A549 (cell line): ENCODE measurements at regions not wholly inside any gene's neighbourhood (a gene's known extent, or its start where the extent isn't known, plus 50 kb on each side); places are given as distances from the start of the nearest gene placed in this dataset.

Experiments used
- ATAC-seq, 2 experiments: fragments of 200-7000 bp in 1 of 2; fragments of >200 bp in 1 of 2; cut with Nextera tagmentation in 1 of 2; cut with Tn5 transposase in 1 of 2; 3 replicates each; pipeline versions ENCODE4 v1.8.0 to v1.9.1; 2018 to 2020; ENCODE audit warnings: mild to moderate bottlenecking in 1 of 2, moderate library complexity in 1 of 2
- CTCF ChIA-PET: fragments of 300-600 bp; sonication (Branson Sonifier 250); formaldehyde crosslinking; extraction: SDS; loops from one replicate; lab custom pipeline; 2021; ENCODE audit warnings: antibody characterized with exemption, inconsistent platforms; lab: Yijun Ruan, JAX
- POLR2A ChIA-PET: fragments of 350-600 bp; formaldehyde crosslinking; extraction: SDS; loops from one replicate; lab custom pipeline; 2021; ENCODE audit warnings: antibody characterized with exemption, inconsistent platforms; lab: Yijun Ruan, JAX
- DNase-seq, 2 experiments: peaks; one replicate each; pipeline versions ENCODE4 v3.0.0 to v3.0.0-alpha.2; 2011 to 2016; ENCODE audit warnings: low read depth in 1 of 2, low spot score in 1 of 2
- FAIRE-seq: peaks from 2 replicates; lab custom pipeline; 2011; peaks lifted over from hg19 to GRCh38; lab: Jason Lieb, UNC
- H3K27ac ChIP-seq, 2 experiments: fragments of >200 bp; sonication (Bioruptor Twin); formaldehyde crosslinking; 3 replicates each; pipeline ENCODE4 v1.5.1; 2016 to 2017
- H3K4me1 ChIP-seq: fragments of >200 bp; sonication (Bioruptor Twin); formaldehyde crosslinking; 3 replicates; pipeline ENCODE4 v1.6.1; 2016
- H3K4me2 ChIP-seq: fragments of >200 bp; sonication (Bioruptor Twin); formaldehyde crosslinking; 3 replicates; pipeline ENCODE4 v1.6.1; 2016
- H3K4me3 ChIP-seq: fragments of >200 bp; sonication (Bioruptor Twin); formaldehyde crosslinking; 3 replicates; pipeline ENCODE4 v1.5.1; 2016
- H3K9me3 ChIP-seq: fragments of >200 bp; sonication (Bioruptor Twin); formaldehyde crosslinking; 3 replicates; pipeline ENCODE4 v1.6.1; 2016
- BHLHE40 ChIP-seq: IDR thresholded peaks from 2 replicates; pipeline ENCODE4 v1.6.1; 2012; ENCODE audit warnings: low read depth, low read length, inconsistent platforms
- CBX8 ChIP-seq: fragments of 200-600 bp; sonication (generic); IDR thresholded peaks from 2 replicates; pipeline ENCODE4 v1.6.1; 2016
- CEBPB ChIP-seq, 2 experiments: fragments of >200 bp in 1 of 2; sonication (Bioruptor Twin) in 1 of 2; formaldehyde crosslinking in 1 of 2; IDR thresholded peaks; 2 replicates each; pipeline ENCODE4 v1.6.1; 2012 to 2016
- ESRRA ChIP-seq: fragments of 150-350 bp; IDR thresholded peaks from 2 replicates; pipeline ENCODE4 v1.6.1; 2014; ENCODE audit warnings: mild to moderate bottlenecking, low read length, borderline replicate concordance
- GATA3 ChIP-seq: IDR thresholded peaks from 2 replicates; pipeline ENCODE4 v1.6.1; 2012; ENCODE audit warnings: borderline replicate concordance
- HOXA7 ChIP-seq: fragments of 250-450 bp; sonication (Bioruptor Pico); IDR thresholded peaks from 2 replicates; pipeline ENCODE4 v1.5.0; 2020; ENCODE audit warnings: mild to moderate bottlenecking, moderate library complexity
- JUNB ChIP-seq: fragments of >200 bp; sonication (Bioruptor Twin); formaldehyde crosslinking; IDR thresholded peaks from 2 replicates; pipeline ENCODE4 v1.6.1; 2016
- KDM5A ChIP-seq: fragments of 200-600 bp; sonication (generic); IDR thresholded peaks from 2 replicates; pipeline ENCODE4 v1.6.1; 2016; ENCODE audit warnings: antibody characterized with exemption, mild to moderate bottlenecking
- MAFK ChIP-seq: fragments of 450-650 bp; IDR thresholded peaks from 2 replicates; pipeline ENCODE4 v1.6.1; 2014; ENCODE audit not compliant: partially characterized antibody
- MAZ ChIP-seq: fragments of 150-350 bp; IDR thresholded peaks from 2 replicates; pipeline ENCODE4 v1.6.1; 2014; ENCODE audit warnings: antibody characterized with exemption, low read depth, low read length, borderline replicate concordance
- NPAS2 ChIP-seq: fragments of 250-450 bp; sonication (Bioruptor Pico); IDR thresholded peaks from 2 replicates; pipeline ENCODE4 v1.8.0; 2022; ENCODE audit warnings: mild to moderate bottlenecking, moderate library complexity, borderline replicate concordance
- NR3C1 ChIP-seq: fragments of >200 bp; sonication (Bioruptor Twin); formaldehyde crosslinking; IDR thresholded peaks from 3 replicates; pipeline ENCODE4 v1.6.1; 2017
- POLR2A ChIP-seq: IDR thresholded peaks from 2 replicates; pipeline ENCODE4 v1.6.1; 2012; ENCODE audit warnings: mild to moderate bottlenecking, low read length
- POLR2AphosphoS2 ChIP-seq: conservative IDR thresholded peaks from 2 replicates; pipeline ENCODE4 v1.6.1; 2012; ENCODE audit warnings: low read length, improper control_type of control experiment, inconsistent platforms
- RAD21 ChIP-seq, 2 experiments: fragments of >200 bp in 1 of 2; sonication (Bioruptor Twin) in 1 of 2; formaldehyde crosslinking in 1 of 2; IDR thresholded peaks in 1 of 2; conservative IDR thresholded peaks in 1 of 2; 2 replicates in 1 of 2; 3 replicates in 1 of 2; pipeline ENCODE4 v1.6.1; 2012 to 2018; ENCODE audit warnings: inconsistent platforms in 1 of 2
- RARB ChIP-seq: fragments of 250-450 bp; sonication (Bioruptor Pico); IDR thresholded peaks from 2 replicates; pipeline ENCODE4 v1.8.0; 2021; ENCODE audit warnings: mild to moderate bottlenecking, moderate library complexity
- RNF2 ChIP-seq: fragments of 200-600 bp; sonication (generic); IDR thresholded peaks from 2 replicates; pipeline ENCODE4 v1.6.1; 2016; ENCODE audit warnings: low read depth, mild to moderate bottlenecking, antibody characterized with exemption, moderate library complexity, borderline replicate concordance
- SMC3 ChIP-seq: fragments of >200 bp; sonication (Bioruptor Twin); formaldehyde crosslinking; IDR thresholded peaks from 3 replicates; pipeline ENCODE4 v1.6.1; 2018; ENCODE audit warnings: inconsistent platforms
- TFCP2L1 ChIP-seq: fragments of 250-450 bp; sonication (Bioruptor Pico); IDR thresholded peaks from 2 replicates; pipeline ENCODE4 v1.5.0; 2021; ENCODE audit warnings: mild to moderate bottlenecking
- TP53 ChIP-seq: fragments of 250-450 bp; sonication (Bioruptor Pico); IDR thresholded peaks from 2 replicates; pipeline ENCODE4 v1.5.0; 2021; ENCODE audit warnings: mild to moderate bottlenecking, moderate library complexity
- ZC3H11A ChIP-seq: fragments of 450-650 bp; IDR thresholded peaks from 2 replicates; pipeline ENCODE4 v1.6.1; 2014; ENCODE audit warnings: antibody characterized with exemption, mild to moderate bottlenecking
- ZFP36 ChIP-seq: fragments of 450-650 bp; IDR thresholded peaks from 2 replicates; pipeline ENCODE4 v1.6.1; 2014; ENCODE audit warnings: borderline replicate concordance; ENCODE audit not compliant: partially characterized antibody
- ZNF302 ChIP-seq: fragments of 250-450 bp; sonication (Bioruptor Pico); IDR thresholded peaks from 2 replicates; pipeline ENCODE4 v1.9.0; 2021; ENCODE audit warnings: inconsistent platforms, mild to moderate bottlenecking, moderate library complexity
- WGBS: methylation state at CpG from one replicate; pipeline ENCODE4 v1.1.6; 2017; ENCODE audit errors: missing lambda C conversion rate; 5-methylcytosine and 5-hydroxymethylcytosine counted together
- TF ChIP-seq, protein P1 (sequence below): IDR thresholded peaks from 2 replicates; pipeline ENCODE4 v1.6.1; 2012
- TF ChIP-seq, protein P2 (sequence below): IDR thresholded peaks from 2 replicates; pipeline ENCODE4 v1.6.1; 2012
- TF ChIP-seq, protein P3 (sequence below): fragments of 150-350 bp; IDR thresholded peaks from 2 replicates; pipeline ENCODE4 v1.6.1; 2014; ENCODE audit warnings: low read depth, mild to moderate bottlenecking, low read length
- TF ChIP-seq, protein P4 (sequence below): fragments of >200 bp; sonication (Bioruptor Twin); formaldehyde crosslinking; IDR thresholded peaks from 3 replicates; pipeline ENCODE4 v1.6.1; 2016
- TF ChIP-seq, protein P5 (sequence below): fragments of >200 bp; sonication (Bioruptor Twin); formaldehyde crosslinking; IDR thresholded peaks from 3 replicates; pipeline ENCODE4 v1.5.1; 2016
- TF ChIP-seq, protein P6 (sequence below): fragments of 250-450 bp; sonication (Bioruptor Pico); IDR thresholded peaks from 2 replicates; pipeline ENCODE4 v1.5.0; 2021; ENCODE audit warnings: mild to moderate bottlenecking, moderate library complexity, borderline replicate concordance

DNA sequence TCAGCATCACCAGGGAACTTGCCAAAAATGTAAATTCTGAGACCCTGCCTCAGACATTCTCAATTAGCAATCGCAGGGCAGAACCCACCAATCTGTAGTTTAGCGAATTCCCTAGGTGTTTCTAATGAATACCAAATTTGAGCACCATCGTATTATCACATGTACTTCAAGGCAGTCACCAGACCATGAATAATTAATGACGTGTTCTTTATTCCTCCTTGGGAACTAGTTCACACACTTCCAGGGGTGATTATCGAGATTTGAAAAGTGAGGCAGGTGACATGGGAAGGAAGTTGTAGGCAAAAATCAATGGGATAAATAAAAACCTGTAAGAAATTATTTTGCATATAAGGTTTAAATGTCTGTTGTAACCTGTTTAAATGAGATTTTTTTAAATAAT is 102.5 kb upstream of the CRIM1 start:
- POLR2A ChIA-PET, result no interaction called here
- DNase-seq, result no peak
- Histone ChIP-seq H3K9me3 (no peaks in the 10 kb centered on the region), H3K4me3 (no peak overlapping the region), H3K27ac (no peak overlapping the region), H3K4me1 (no peaks in the 10 kb centered on the region), H3K4me2 (no peak overlapping the region)
- WGBS, result 44% methylated on average over 5 of the region's 5 CpGs
- FAIRE-seq, result no peak
- TF ChIP-seq HOXA7, result no peak
- TF ChIP-seq CBX8, result no peak
- TF ChIP-seq POLR2A, result no peak
- TF ChIP-seq, protein P1, sequence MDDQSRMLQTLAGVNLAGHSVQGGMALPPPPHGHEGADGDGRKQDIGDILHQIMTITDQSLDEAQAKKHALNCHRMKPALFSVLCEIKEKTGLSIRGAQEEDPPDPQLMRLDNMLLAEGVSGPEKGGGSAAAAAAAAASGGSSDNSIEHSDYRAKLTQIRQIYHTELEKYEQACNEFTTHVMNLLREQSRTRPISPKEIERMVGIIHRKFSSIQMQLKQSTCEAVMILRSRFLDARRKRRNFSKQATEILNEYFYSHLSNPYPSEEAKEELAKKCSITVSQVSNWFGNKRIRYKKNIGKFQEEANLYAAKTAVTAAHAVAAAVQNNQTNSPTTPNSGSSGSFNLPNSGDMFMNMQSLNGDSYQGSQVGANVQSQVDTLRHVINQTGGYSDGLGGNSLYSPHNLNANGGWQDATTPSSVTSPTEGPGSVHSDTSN, result no peak
- no peak for TF ChIP-seq RARB
- TF ChIP-seq TFCP2L1 (CRISPR knock-in tag), result no peak
- TF ChIP-seq, protein P2, sequence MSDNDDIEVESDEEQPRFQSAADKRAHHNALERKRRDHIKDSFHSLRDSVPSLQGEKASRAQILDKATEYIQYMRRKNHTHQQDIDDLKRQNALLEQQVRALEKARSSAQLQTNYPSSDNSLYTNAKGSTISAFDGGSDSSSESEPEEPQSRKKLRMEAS, result no peak
- no peak for TF ChIP-seq CEBPB (IDR thresholded peaks at IDR 0.05)
- no peak for TF ChIP-seq RNF2
- TF ChIP-seq, protein P3, sequence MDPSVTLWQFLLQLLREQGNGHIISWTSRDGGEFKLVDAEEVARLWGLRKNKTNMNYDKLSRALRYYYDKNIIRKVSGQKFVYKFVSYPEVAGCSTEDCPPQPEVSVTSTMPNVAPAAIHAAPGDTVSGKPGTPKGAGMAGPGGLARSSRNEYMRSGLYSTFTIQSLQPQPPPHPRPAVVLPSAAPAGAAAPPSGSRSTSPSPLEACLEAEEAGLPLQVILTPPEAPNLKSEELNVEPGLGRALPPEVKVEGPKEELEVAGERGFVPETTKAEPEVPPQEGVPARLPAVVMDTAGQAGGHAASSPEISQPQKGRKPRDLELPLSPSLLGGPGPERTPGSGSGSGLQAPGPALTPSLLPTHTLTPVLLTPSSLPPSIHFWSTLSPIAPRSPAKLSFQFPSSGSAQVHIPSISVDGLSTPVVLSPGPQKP, result no peak
- no peak for TF ChIP-seq ZNF302 (CRISPR knock-in tag)
- TF ChIP-seq ESRRA, result no peak
- no peak for TF ChIP-seq BHLHE40
- no peak for ATAC-seq
- CTCF ChIA-PET, result no interaction called here

DNA sequence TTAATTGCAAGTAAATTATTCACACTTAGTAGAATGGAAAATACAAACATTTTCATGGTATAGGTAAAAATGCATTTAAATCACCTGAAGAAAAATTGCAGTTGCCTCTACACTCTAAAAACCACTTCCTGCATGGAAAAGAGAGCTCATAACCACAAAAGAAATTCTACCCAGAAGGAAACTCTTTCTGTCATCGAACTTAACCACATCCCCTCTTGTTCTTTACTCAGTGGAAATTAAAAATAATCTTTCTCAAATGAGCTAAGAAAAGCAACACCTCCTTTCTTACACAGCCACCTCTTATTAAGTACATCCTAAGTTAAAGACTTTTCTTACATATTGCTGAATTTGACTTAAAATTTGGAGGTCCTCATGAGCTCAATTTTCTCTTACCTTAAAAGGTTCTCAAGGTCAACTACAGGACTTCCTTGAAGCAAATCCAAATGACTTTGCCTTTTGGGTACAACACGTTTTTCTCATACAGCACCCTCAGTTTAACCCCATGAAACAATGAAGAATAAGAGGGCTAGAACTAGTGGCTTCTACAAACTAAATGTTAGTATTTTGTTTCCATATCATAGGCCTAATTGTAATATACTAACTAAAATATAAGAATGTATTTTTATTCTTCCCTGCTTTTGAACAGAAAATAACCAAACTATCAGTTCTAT is 109.1 kb upstream of the CRIM1 start:
- no peak for TF ChIP-seq NR3C1
- no peak for ATAC-seq
- no peaks in the 10 kb centered on the region for H3K9me3 ChIP-seq
- no peak overlapping the region for H3K4me3 ChIP-seq
- no peak overlapping the region for H3K4me2 ChIP-seq
- WGBS, result 3% methylated on average over 2 of the region's 2 CpGs
- no peaks in the 10 kb centered on the region for H3K4me1 ChIP-seq
- no peak for FAIRE-seq
- POLR2A ChIA-PET, result no interaction called here
- CTCF ChIA-PET, result no interaction called here
- H3K27ac ChIP-seq, result no peak overlapping the region
- DNase-seq, result no peak

DNA sequence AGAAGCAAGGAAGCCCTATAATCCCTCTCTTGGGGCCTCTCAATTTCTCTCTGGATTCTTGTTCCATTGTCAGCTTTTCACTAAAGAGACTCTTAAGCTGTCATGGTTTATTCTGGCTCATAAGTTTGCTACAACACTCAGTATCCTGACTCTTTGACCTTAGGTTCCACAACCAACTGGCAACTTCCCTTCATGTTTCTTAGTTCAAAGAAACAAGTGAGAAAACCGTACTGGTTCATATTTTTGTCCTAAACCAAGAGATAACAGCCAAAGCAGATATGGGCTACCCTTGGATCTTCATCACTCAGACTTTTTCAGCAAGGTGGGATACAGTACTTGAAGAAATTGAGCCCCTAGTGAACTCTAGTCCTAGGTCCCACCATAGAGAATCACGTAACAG is 109.9 kb upstream of the CRIM1 start:
- H3K9me3 ChIP-seq, result no peaks in the 10 kb centered on the region
- no peak overlapping the region for H3K4me3 ChIP-seq
- ChIA-PET CTCF (no interaction called here), POLR2A (no interaction called here)
- 11% methylated on average over 2 of the region's 2 CpGs for WGBS
- H3K27ac ChIP-seq, result no peak overlapping the region
- DNase-seq (no peak), ATAC-seq (no peak)
- no peaks in the 10 kb centered on the region for H3K4me1 ChIP-seq
- TF ChIP-seq NPAS2 (CRISPR knock-in tag), result no peak
- TF ChIP-seq ZFP36, result no peak
- TF ChIP-seq ZC3H11A, result no peak
- TF ChIP-seq TP53 (CRISPR knock-in tag), result no peak
- no peak for TF ChIP-seq GATA3
- no peak for TF ChIP-seq ZNF302 (CRISPR knock-in tag)
- no peak for TF ChIP-seq JUNB
- TF ChIP-seq, protein P4, sequence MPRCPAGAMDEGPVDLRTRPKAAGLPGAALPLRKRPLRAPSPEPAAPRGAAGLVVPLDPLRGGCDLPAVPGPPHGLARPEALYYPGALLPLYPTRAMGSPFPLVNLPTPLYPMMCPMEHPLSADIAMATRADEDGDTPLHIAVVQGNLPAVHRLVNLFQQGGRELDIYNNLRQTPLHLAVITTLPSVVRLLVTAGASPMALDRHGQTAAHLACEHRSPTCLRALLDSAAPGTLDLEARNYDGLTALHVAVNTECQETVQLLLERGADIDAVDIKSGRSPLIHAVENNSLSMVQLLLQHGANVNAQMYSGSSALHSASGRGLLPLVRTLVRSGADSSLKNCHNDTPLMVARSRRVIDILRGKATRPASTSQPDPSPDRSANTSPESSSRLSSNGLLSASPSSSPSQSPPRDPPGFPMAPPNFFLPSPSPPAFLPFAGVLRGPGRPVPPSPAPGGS, result no peak
- TF ChIP-seq MAFK, result no peak
- TF ChIP-seq NR3C1, result no peak
- no peak for TF ChIP-seq KDM5A
- TF ChIP-seq RAD21 (conservative IDR thresholded peaks at IDR 0.05 in 1 of 2, IDR thresholded peaks at IDR 0.05 in 1 of 2), result no peak
- TF ChIP-seq SMC3, result no peak
- TF ChIP-seq MAZ, result no peak
- TF ChIP-seq, protein P5, sequence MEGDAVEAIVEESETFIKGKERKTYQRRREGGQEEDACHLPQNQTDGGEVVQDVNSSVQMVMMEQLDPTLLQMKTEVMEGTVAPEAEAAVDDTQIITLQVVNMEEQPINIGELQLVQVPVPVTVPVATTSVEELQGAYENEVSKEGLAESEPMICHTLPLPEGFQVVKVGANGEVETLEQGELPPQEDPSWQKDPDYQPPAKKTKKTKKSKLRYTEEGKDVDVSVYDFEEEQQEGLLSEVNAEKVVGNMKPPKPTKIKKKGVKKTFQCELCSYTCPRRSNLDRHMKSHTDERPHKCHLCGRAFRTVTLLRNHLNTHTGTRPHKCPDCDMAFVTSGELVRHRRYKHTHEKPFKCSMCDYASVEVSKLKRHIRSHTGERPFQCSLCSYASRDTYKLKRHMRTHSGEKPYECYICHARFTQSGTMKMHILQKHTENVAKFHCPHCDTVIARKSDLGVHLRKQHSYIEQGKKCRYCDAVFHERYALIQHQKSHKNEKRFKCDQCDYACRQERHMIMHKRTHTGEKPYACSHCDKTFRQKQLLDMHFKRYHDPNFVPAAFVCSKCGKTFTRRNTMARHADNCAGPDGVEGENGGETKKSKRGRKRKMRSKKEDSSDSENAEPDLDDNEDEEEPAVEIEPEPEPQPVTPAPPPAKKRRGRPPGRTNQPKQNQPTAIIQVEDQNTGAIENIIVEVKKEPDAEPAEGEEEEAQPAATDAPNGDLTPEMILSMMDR, result no peak
- TF ChIP-seq, protein P6, sequence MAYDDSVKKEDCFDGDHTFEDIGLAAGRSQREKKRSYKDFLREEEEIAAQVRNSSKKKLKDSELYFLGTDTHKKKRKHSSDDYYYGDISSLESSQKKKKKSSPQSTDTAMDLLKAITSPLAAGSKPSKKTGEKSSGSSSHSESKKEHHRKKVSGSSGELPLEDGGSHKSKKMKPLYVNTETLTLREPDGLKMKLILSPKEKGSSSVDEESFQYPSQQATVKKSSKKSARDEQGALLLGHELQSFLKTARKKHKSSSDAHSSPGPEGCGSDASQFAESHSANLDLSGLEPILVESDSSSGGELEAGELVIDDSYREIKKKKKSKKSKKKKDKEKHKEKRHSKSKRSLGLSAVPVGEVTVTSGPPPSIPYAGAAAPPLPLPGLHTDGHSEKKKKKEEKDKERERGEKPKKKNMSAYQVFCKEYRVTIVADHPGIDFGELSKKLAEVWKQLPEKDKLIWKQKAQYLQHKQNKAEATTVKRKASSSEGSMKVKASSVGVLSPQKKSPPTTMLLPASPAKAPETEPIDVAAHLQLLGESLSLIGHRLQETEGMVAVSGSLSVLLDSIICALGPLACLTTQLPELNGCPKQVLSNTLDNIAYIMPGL (CRISPR knock-in tag), result no peak
- no peak for TF ChIP-seq CBX8
- TF ChIP-seq POLR2AphosphoS2, result no peak
- TF ChIP-seq, all 56 proteins: peak for 0
- no peak for FAIRE-seq
- no peak overlapping the region for H3K4me2 ChIP-seq
